HUES6 (cell line): ENCODE measurements at regions not wholly inside any gene's neighbourhood (a gene's known extent, or its start where the extent isn't known, plus 50 kb on each side); places are given as distances from the start of the nearest gene placed in this dataset.

Experiments used
- H3K27ac ChIP-seq: 2 replicates; pipeline ENCODE4 v1.7.0; 2013; ENCODE audit warnings: low read depth, mild to moderate bottlenecking, low read length, inconsistent platforms
- H3K27me3 ChIP-seq: 2 replicates; pipeline ENCODE4 v1.6.1; 2013; ENCODE audit warnings: low read length; ENCODE audit not compliant: control insufficient read depth, insufficient read depth
- H3K36me3 ChIP-seq: 2 replicates; pipeline ENCODE4 v1.6.1; 2013; ENCODE audit warnings: low read length; ENCODE audit not compliant: control insufficient read depth, insufficient read depth
- H3K4me1 ChIP-seq: 2 replicates; pipeline ENCODE4 v1.6.1; 2013; ENCODE audit warnings: low read length; ENCODE audit not compliant: control insufficient read depth, insufficient read depth
- H3K4me3 ChIP-seq: 2 replicates; pipeline ENCODE4 v1.5.1; 2013; ENCODE audit warnings: low read depth, low read length
- H3K9ac ChIP-seq: one replicate; pipeline ENCODE4 v1.6.1; 2013; ENCODE audit warnings: mild to moderate bottlenecking, low read length
- H3K9me3 ChIP-seq: 2 replicates; pipeline ENCODE4 v1.6.1; 2013; ENCODE audit warnings: low read depth, low read length; ENCODE audit not compliant: control insufficient read depth, insufficient read depth

- Histone ChIP-seq H3K9ac (no peak overlapping the region), H3K9me3 (no peaks in the 10 kb centered on the region), H3K36me3 (no peaks in the 10 kb centered on the region), H3K4me3 (no peak overlapping the region), H3K4me1 (no peaks in the 10 kb centered on the region), H3K27ac (no peak overlapping the region), H3K27me3 (no peaks in the 10 kb centered on the region)
Observed at GRCh38 chr7:47032536-47032908, 549.4 kb downstream of the TNS3 start.

DNA sequence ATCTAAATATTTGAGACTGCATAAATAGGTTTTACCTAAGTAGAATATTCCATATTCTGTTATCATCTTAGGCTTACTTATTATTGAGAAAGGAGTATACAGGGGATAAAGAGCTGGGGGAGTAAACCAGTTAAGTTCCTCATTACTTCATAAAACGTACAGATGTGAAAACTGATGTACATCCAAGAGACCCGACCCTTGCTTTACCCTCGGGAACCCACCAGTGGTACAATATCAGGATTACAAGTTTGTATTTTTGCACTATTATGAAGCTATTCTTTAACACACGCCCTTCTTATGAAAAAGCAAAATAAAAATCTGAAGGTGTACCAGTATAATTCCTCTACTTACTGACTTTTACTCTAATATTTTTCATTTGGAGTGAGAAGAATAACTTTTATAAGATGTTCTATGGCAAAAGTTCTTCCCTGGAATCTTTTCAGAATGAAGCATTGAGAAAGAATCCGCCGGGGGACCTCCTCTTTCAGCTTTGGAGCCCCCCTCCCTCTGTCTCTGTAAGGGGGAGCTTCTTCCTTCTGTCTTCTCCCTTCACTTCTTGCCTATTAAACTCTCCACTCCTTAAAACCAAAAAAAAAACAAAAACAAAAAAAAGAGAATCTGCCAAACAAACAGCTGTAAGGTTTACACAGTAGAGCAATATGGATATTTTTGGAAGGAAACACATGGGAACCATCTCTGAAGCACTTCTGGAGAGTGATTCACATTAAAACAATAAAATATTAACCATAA lies 550.0 kb downstream of the TNS3 start:
- Histone ChIP-seq H3K36me3 (no peaks in the 10 kb centered on the region), H3K27ac (no peak overlapping the region), H3K4me1 (no peaks in the 10 kb centered on the region), H3K9me3 (no peaks in the 10 kb centered on the region), H3K9ac (no peak overlapping the region), H3K27me3 (no peaks in the 10 kb centered on the region), H3K4me3 (no peak overlapping the region)

DNA sequence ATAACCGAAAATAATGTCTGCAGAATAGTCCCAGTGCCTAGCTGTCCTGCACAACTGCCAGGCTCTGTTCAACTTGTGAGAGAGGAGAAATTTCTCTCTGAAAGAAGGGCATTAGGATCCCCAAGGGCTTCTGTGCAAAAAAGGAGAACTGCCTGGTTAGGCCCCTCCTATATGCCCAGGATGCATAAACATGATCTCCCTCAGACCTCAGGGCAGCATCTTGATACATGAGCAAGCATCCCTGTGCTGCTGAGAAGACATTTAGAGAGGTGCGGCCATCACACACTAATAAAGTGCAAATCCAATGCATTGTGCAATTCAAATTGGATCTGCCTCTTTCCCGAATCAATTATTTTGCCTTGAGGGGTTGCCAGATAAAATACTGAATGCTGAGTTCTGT lies 553.6 kb downstream of the TNS3 start:
- Histone ChIP-seq H3K27ac (no peak overlapping the region), H3K27me3 (no peaks in the 10 kb centered on the region), H3K9me3 (no peaks in the 10 kb centered on the region), H3K36me3 (no peaks in the 10 kb centered on the region), H3K4me1 (no peaks in the 10 kb centered on the region), H3K9ac (no peak overlapping the region), H3K4me3 (no peak overlapping the region)

- no peak overlapping the region for H3K4me3 ChIP-seq
- no peaks in the 10 kb centered on the region for H3K36me3 ChIP-seq
- no peaks in the 10 kb centered on the region for H3K4me1 ChIP-seq
- H3K27me3 ChIP-seq = no peaks in the 10 kb centered on the region
- H3K9ac ChIP-seq = no peak overlapping the region
- no peak overlapping the region for H3K27ac ChIP-seq
- H3K9me3 ChIP-seq = no peaks in the 10 kb centered on the region
Observed at GRCh38 chr7:47027695-47028240, 554.1 kb downstream of the TNS3 start.

DNA sequence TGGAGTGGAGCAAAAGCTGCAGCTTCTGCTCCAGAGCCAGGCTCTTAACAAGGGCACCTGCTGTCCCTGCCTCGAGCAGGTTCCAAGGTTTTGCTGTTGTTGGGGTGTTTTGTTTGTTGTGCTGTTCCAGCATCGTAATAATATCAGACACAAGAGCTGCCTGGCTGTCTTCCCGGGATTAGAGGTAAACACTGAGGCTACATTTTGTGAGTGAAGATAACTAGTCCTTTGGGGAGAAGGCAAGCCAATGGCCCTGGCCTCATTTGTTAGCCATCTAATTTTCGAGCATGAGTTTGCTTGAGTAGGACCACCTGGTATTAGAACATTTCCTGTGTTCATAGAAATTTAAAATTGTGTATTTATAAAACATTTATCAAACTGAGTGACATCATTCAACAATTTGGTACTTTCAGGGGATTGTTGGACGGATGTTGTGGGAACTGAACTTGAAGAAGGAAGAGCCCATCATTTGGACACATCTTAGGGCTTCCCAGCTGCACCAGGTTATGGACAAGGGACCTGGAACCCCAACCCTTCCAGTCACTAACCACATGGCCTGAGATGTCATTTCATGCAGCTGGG lies 555.0 kb downstream of the TNS3 start:
- Histone ChIP-seq H3K36me3 (no peaks in the 10 kb centered on the region), H3K9me3 (no peaks in the 10 kb centered on the region), H3K4me3 (no peak overlapping the region), H3K27ac (no peak overlapping the region), H3K4me1 (no peaks in the 10 kb centered on the region), H3K9ac (no peak overlapping the region), H3K27me3 (no peaks in the 10 kb centered on the region)

DNA sequence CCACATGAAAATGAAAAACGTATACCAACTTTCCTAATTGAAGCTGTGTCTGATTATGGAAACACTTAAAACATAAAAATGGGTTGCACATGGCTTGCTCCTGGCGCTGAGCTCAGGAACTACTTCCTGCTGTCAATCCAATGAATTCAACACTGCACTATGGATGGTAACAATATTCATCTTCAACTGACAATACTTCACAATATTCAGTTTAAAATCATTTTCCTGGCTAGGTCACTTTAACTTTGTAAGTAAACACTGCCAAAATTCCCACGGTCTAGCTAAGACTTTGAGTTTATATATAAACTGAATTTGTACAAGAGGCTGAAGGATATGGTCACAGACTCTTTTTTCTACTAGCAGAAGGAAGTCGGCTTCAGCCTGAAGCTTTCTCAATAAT lies 556.9 kb downstream of the TNS3 start:
- no peak overlapping the region for H3K9ac ChIP-seq
- no peak overlapping the region for H3K4me3 ChIP-seq
- no peaks in the 10 kb centered on the region for H3K36me3 ChIP-seq
- H3K4me1 ChIP-seq = no peaks in the 10 kb centered on the region
- no peaks in the 10 kb centered on the region for H3K9me3 ChIP-seq
- no peak overlapping the region for H3K27ac ChIP-seq
- no peaks in the 10 kb centered on the region for H3K27me3 ChIP-seq

GRCh38 chr7:47008461-47008860 lies 573.5 kb downstream of the TNS3 start:
- Histone ChIP-seq H3K4me1 (no peaks in the 10 kb centered on the region), H3K36me3 (no peaks in the 10 kb centered on the region), H3K27me3 (no peaks in the 10 kb centered on the region), H3K9me3 (no peaks in the 10 kb centered on the region), H3K9ac (no peak overlapping the region), H3K4me3 (no peak overlapping the region), H3K27ac (no peak overlapping the region)

GRCh38 chr7:47007471-47007870 lies 574.4 kb downstream of the TNS3 start:
- no peaks in the 10 kb centered on the region for H3K9me3 ChIP-seq
- H3K9ac ChIP-seq = no peak overlapping the region
- no peaks in the 10 kb centered on the region for H3K36me3 ChIP-seq
- no peak overlapping the region for H3K4me3 ChIP-seq
- H3K4me1 ChIP-seq = no peaks in the 10 kb centered on the region
- no peaks in the 10 kb centered on the region for H3K27me3 ChIP-seq
- H3K27ac ChIP-seq = no peak overlapping the region

DNA sequence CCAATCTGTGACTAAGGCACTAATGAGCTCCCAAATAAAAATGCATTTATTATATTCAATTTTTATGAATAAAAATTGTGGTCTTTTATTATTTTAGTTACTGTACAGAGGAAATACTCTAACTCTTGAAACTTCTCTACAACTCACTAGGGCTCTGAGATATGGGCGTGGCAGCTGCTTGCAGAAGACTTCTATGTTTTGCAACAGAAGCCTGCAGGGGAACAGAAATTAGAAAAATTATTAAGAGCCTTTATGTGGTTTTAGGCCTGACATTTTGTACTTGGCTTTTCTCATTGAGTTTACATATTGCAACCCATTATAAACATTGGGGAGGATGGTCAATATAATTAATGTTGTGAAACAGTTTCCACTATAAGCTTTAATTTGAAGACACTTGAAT lies 581.4 kb downstream of the TNS3 start:
- Histone ChIP-seq H3K27me3 (no peaks in the 10 kb centered on the region), H3K27ac (no peak overlapping the region), H3K36me3 (no peaks in the 10 kb centered on the region), H3K9ac (no peak overlapping the region), H3K4me3 (no peak overlapping the region), H3K4me1 (no peaks in the 10 kb centered on the region), H3K9me3 (no peaks in the 10 kb centered on the region)

DNA sequence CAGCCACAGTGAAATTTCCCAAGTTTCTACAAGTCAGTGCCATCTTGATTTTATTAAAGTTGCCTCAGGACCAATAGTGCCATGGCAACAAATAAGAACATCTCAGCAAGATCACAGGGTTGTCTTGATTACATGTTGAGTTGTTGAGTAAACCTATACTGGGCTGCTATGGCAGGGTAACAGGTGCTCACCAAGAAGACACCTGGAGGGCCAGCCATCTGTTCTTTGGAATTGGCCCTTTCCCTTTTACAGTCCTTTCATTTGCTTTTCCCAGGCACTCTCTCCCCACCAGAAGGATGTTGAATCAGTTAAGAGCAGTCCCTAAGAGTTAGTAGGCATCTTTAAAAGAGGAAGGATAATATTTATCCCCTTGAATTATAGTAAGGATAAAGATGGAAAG lies 582.0 kb downstream of the TNS3 start:
- no peak overlapping the region for H3K9ac ChIP-seq
- no peaks in the 10 kb centered on the region for H3K36me3 ChIP-seq
- no peak overlapping the region for H3K4me3 ChIP-seq
- no peak overlapping the region for H3K27ac ChIP-seq
- no peaks in the 10 kb centered on the region for H3K4me1 ChIP-seq
- H3K27me3 ChIP-seq = no peaks in the 10 kb centered on the region
- H3K9me3 ChIP-seq = no peaks in the 10 kb centered on the region

DNA sequence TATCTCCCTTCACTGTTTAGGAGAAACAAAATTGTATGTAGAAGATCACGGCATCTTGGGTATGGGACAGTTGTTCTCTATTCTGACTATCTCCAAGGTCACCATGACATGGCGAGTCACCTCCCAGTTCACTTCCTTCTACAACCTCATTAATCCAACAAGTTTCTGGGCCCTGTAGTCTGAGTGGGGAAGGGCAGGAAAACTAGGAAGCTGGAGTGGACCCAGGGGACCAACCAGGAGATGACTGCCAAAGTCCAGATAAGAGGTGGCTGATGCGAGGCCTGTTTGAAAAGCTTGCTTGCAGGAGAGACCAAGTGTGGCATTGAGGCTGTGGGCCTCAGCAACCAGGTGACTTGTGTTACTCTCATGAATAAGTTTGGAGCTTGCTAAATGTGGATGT lies 584.9 kb downstream of the TNS3 start:
- H3K9ac ChIP-seq = no peak overlapping the region
- no peak overlapping the region for H3K4me3 ChIP-seq
- H3K27ac ChIP-seq = no peak overlapping the region
- no peaks in the 10 kb centered on the region for H3K27me3 ChIP-seq
- H3K9me3 ChIP-seq = no peaks in the 10 kb centered on the region
- H3K4me1 ChIP-seq = no peaks in the 10 kb centered on the region
- no peaks in the 10 kb centered on the region for H3K36me3 ChIP-seq
